Neural crest cell (in vitro differentiated cells): ENCODE measurements at regions not wholly inside any gene's neighbourhood (a gene's known extent, or its start where the extent isn't known, plus 50 kb on each side); places are given as distances from the start of the nearest gene placed in this dataset.

Source experiments
- DNase-seq: peaks from one replicate; pipeline ENCODE4 v3.0.0; 2021; ENCODE audit warnings: low read depth, mixed read lengths, low spot score
- H3K27ac Mint-ChIP-seq: one replicate; pipeline ENCODE4 v1.8.0; 2021; ENCODE audit warnings: mild to moderate bottlenecking, mixed read lengths; ENCODE audit not compliant: unreplicated experiment
- H3K27me3 Mint-ChIP-seq: 2 replicates; pipeline ENCODE4 v1.8.0; 2021; ENCODE audit warnings: low read depth, mild to moderate bottlenecking, mixed read lengths
- H3K36me3 Mint-ChIP-seq: 2 replicates; pipeline ENCODE4 v1.8.0; 2021; ENCODE audit warnings: low read depth, mild to moderate bottlenecking, mixed read lengths
- H3K4me1 Mint-ChIP-seq: 2 replicates; pipeline ENCODE4 v1.8.0; 2021; ENCODE audit warnings: mixed read lengths
- H3K4me3 Mint-ChIP-seq: one replicate; pipeline ENCODE4 v1.8.0; 2021; ENCODE audit warnings: mild to moderate bottlenecking, mixed read lengths
- H3K9me3 Mint-ChIP-seq: 2 replicates; pipeline ENCODE4 v1.8.0; 2021; ENCODE audit warnings: mixed read lengths
- TF ChIP-seq, protein P1 (sequence below): fragments of 200-600 bp; sonication (generic); conservative IDR thresholded peaks from 2 replicates; pipeline ENCODE4 v1.5.0; 2021; ENCODE audit warnings: antibody characterized with exemption, mild to moderate bottlenecking

DNA sequence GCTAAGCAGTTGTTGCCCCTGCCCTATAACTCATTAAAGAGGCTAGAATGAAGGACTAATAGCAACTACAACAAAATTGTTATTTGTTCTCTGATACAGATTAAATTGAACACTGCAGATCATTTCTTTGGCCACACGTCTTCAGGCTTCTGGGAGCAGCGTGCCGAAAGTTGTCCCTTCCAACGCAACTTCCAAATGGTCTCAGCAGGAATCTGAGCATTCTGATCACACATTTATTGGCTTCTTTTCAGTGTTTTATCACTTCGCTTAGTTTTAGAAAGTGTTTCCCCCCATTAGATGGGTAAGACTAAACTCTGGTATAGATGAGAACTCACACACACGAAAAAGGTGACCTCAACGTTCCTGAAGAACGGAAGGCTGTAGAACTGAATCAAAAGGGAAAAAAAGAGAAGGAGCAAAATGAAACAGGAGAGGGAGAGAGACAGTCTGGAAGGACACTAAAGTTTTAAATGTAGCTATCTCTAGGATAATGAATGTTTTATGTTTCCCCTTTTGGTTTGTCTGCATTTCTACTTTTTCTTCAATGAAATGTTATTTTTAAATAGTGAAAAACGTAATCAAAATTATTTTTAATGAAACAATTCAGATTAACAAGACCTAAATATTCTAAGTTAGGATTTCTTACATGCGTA, 336.5 kb downstream of the RRAGC start:
- Mint-ChIP-seq H3K27ac (no peak overlapping the region), H3K4me1 (no peaks in the 10 kb centered on the region), H3K9me3 (no peaks in the 10 kb centered on the region), H3K4me3 (no peak overlapping the region), H3K36me3 (no peaks in the 10 kb centered on the region), H3K27me3 (peaks cover 2% of the 10 kb centered on the region)
- no peak for DNase-seq
- TF ChIP-seq, protein P1, sequence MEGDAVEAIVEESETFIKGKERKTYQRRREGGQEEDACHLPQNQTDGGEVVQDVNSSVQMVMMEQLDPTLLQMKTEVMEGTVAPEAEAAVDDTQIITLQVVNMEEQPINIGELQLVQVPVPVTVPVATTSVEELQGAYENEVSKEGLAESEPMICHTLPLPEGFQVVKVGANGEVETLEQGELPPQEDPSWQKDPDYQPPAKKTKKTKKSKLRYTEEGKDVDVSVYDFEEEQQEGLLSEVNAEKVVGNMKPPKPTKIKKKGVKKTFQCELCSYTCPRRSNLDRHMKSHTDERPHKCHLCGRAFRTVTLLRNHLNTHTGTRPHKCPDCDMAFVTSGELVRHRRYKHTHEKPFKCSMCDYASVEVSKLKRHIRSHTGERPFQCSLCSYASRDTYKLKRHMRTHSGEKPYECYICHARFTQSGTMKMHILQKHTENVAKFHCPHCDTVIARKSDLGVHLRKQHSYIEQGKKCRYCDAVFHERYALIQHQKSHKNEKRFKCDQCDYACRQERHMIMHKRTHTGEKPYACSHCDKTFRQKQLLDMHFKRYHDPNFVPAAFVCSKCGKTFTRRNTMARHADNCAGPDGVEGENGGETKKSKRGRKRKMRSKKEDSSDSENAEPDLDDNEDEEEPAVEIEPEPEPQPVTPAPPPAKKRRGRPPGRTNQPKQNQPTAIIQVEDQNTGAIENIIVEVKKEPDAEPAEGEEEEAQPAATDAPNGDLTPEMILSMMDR, result no peak

DNA sequence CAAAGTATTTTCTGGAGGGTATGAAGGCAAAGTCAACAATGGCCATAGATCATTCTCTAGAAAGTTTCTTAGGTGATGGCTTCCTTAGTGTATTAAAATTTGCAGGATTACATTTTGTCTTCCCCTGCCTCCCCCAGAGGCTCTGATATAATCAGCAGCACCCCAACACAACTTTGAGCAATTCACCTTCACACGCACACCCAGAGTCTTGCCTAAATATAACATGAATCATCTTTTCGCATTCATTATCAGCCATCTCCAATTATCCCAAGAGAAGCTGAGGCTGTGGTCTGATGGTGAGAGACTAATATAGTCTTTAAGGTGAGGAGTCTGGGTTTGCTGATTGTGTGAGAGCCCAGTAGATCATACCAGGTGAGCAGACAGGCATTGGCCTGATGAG, 343.0 kb downstream of the RRAGC start:
- Mint-ChIP-seq H3K36me3 (no peaks in the 10 kb centered on the region), H3K27me3 (no peaks in the 10 kb centered on the region), H3K9me3 (no peaks in the 10 kb centered on the region), H3K4me1 (peaks cover 10% of the 10 kb centered on the region), H3K27ac (no peak overlapping the region), H3K4me3 (no peak overlapping the region)
- no peak for DNase-seq
- TF ChIP-seq, protein P1, result no peak

DNA sequence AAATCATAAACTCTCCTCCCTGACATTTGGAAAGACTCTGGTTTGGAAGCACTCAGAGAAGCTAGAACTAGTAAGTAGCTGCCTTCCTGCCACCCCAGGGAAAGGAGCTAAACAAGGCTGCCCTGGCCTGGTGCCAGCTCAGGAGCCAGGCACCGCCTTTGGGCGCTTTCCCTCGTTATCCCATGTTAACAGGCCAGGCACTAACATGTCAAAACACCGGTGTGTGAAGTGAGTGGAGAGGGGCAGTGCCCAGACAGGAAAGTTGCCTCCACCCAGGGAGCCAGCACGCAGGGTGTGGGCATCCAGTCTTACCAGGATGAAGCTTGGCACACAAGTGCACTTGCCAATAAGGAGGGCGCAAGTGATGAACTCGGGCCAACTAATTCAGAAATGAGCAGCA, 346.8 kb downstream of the RRAGC start:
- TF ChIP-seq, protein P1, result no peak
- H3K27ac Mint-ChIP-seq, result no peak overlapping the region
- H3K4me3 Mint-ChIP-seq, result no peak overlapping the region
- peaks cover 19% of the 10 kb centered on the region for H3K4me1 Mint-ChIP-seq
- H3K9me3 Mint-ChIP-seq, result no peaks in the 10 kb centered on the region
- no peak for DNase-seq
- H3K36me3 Mint-ChIP-seq, result no peaks in the 10 kb centered on the region
- H3K27me3 Mint-ChIP-seq, result peaks cover 4% of the 10 kb centered on the region

DNA sequence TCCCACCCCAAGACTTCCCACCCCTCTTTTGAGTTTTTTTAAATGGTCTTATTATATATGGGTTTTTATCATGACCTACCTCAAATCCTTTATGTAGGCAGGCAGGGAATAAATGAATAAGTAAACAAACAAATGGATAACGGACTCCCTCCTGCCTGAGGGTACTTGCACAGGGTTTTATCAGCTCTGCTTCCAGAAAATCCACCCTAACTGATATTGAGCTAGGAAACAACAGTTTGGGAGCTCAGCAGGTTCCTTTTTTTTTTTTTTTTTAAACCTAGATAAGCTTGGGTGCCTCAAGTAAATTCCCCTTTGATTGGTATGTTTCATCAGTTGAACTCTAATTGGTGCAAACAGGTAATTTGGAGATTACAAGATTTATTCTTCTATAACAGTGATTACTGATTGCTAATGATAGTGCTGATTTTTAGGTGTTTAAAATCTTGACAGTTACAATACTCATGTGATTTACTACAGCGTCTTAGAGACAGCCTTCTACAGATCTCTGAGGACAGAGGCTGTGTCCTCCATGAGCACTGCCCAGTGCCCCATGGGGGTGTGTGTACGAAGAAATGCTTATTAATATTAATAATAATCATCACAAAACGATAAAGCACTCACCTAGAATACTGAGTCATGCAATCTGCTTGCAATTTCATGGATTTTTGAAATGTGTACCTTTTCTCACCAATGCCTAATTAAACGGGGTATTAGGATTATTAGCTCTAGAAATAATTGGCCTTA, 347.4 kb downstream of the RRAGC start:
- Mint-ChIP-seq H3K9me3 (no peaks in the 10 kb centered on the region), H3K4me3 (no peak overlapping the region), H3K27me3 (peaks cover 4% of the 10 kb centered on the region), H3K4me1 (peaks cover 19% of the 10 kb centered on the region), H3K36me3 (no peaks in the 10 kb centered on the region), H3K27ac (no peak overlapping the region)
- DNase-seq, result no peak
- TF ChIP-seq, protein P1, result no peak

DNA sequence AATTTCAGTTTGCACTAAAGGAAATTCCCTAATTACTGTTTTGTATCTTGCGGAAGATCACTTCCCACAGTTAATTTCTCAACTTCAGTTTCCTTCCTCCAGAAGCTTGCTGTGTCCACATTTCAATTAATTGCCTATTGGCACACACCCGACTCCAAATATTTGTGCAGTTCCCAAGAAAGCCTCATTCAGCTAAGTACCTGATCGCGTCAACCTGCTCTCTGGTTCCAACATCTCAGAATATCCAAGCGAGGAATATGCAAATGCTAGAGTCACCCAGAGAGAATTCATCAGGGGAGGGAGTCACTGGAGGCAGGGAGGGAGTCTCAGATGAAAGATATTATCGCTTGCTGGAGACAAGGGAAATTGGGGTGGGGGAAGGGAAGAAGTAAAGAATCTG, 351.3 kb downstream of the RRAGC start:
- DNase-seq, result no peak
- Mint-ChIP-seq H3K27ac (no peak overlapping the region), H3K9me3 (no peaks in the 10 kb centered on the region), H3K27me3 (peaks cover 4% of the 10 kb centered on the region), H3K4me3 (no peak overlapping the region), H3K4me1 (peaks cover 9% of the 10 kb centered on the region), H3K36me3 (no peaks in the 10 kb centered on the region)
- TF ChIP-seq, protein P1, result no peak
